ENCODE measurements at regions not wholly inside any gene's neighbourhood (a gene's known extent, or its start where the extent isn't known, plus 50 kb on each side); places are given as distances from the start of the nearest gene placed in this dataset.
"Not testable (repeated sequence)": the region's sequence is repeated elsewhere in the genome, so short reads cannot be mapped to it uniquely, and the experiment has no call there.

GRCh38 chr6:11889572-11889971 is 111.0 kb upstream of the ADTRP start:
- no peaks in the 10 kb centered on the region for H3K36me3 Mint-ChIP-seq (ENCODE audit: low read depth)
- H3K4me3 Mint-ChIP-seq = no peak overlapping the region
- H3K9me3 Mint-ChIP-seq = no peaks in the 10 kb centered on the region
- H3K27me3 Mint-ChIP-seq (ENCODE audit: low read depth) = peaks cover 6% of the 10 kb centered on the region
- H3K27ac Mint-ChIP-seq = no peak overlapping the region
- H3K4me1 Mint-ChIP-seq (ENCODE audit: low read depth) = peaks cover 2% of the 10 kb centered on the region

GRCh38 chr6:11888727-11889126 is 110.1 kb upstream of the ADTRP start:
- H3K36me3 Mint-ChIP-seq (ENCODE audit: low read depth) = no peaks in the 10 kb centered on the region
- no peak overlapping the region for H3K4me3 Mint-ChIP-seq
- no peaks in the 10 kb centered on the region for H3K9me3 Mint-ChIP-seq
- peaks cover 6% of the 10 kb centered on the region for H3K27me3 Mint-ChIP-seq (ENCODE audit: low read depth)
- H3K27ac Mint-ChIP-seq = no peak overlapping the region
- peaks cover 2% of the 10 kb centered on the region for H3K4me1 Mint-ChIP-seq (ENCODE audit: low read depth)

DNA sequence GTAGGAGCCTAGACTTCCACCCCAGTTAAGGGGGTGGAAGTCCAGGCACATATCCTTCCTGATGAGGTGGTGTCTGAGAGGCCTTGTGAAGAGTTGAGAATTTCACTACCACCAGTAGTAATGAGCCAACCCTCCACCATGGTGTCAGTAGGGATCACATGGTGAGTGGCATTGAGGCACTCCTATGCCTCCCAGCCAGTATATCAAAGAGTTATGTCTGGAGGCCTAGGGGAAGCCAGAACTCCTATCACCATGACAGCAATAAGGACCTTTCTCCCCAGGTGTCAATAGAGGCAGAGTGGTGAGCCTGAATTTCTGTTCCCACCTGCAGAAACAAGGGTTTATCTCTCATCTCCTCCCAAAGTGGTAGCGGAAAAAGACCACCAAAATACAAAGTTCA is 106.6 kb upstream of the ADTRP start:
- H3K27ac Mint-ChIP-seq = no peak overlapping the region
- H3K4me1 Mint-ChIP-seq (ENCODE audit: low read depth) = peaks cover 2% of the 10 kb centered on the region
- H3K36me3 Mint-ChIP-seq (ENCODE audit: low read depth) = no peaks in the 10 kb centered on the region
- H3K9me3 Mint-ChIP-seq = peaks cover 11% of the 10 kb centered on the region
- H3K27me3 Mint-ChIP-seq (ENCODE audit: low read depth) = no peaks in the 10 kb centered on the region
- H3K4me3 Mint-ChIP-seq = no peak overlapping the region

- H3K36me3 Mint-ChIP-seq (ENCODE audit: low read depth); H3K27me3 Mint-ChIP-seq (ENCODE audit: low read depth); H3K27ac Mint-ChIP-seq; H3K4me1 Mint-ChIP-seq (ENCODE audit: low read depth); H3K4me3 Mint-ChIP-seq: not testable (repeated sequence)
- H3K9me3 Mint-ChIP-seq = peaks cover 18% of the 10 kb centered on the region
These were observed 104.9 kb upstream of the ADTRP start for GRCh38 chr6:11883471-11883870.

DNA sequence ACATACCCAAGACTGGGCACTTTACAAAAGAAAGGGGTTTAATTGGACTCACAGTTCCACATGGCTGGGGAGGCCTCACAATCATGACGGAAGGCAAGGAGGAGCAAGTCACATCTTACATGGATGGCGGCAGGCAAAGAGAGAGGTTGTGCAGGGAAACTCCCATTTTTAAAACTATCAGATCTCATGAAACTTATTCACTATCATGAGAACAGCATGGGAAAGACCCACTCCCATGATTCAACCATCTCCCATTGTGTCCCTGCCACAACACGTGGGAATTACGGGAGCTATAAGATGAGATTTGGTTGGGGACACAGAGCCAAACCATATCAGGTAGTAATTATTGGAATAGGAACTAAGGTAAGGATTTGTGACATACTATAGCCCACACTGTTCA is 101.6 kb upstream of the ADTRP start:
- peaks cover 18% of the 10 kb centered on the region for H3K9me3 Mint-ChIP-seq
- H3K4me3 Mint-ChIP-seq; H3K27me3 Mint-ChIP-seq (ENCODE audit: low read depth); H3K27ac Mint-ChIP-seq; H3K4me1 Mint-ChIP-seq (ENCODE audit: low read depth); H3K36me3 Mint-ChIP-seq (ENCODE audit: low read depth): not testable (repeated sequence)

DNA sequence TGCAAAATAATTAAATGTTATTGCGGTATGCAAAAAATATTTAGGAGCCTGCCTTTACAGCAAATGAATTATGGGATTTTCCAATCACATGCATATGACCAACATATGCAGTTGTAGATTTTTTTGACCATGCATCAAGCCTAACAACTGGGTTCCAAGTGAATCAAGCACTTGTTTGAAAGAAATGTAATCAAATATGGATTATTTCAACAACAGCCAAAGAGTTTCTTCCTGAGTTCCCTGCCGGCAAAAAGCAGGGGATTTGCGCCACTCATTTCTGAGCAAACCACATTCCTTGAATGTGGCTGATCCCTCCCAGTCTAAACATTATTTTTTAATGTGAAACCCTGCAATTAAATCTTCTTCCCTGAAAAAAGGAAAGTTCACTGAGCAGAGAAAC is 100.1 kb upstream of the ADTRP start:
- H3K27me3 Mint-ChIP-seq (ENCODE audit: low read depth) = no peaks in the 10 kb centered on the region
- peaks cover 18% of the 10 kb centered on the region for H3K9me3 Mint-ChIP-seq
- no peak overlapping the region for H3K4me3 Mint-ChIP-seq
- peaks cover 4% of the 10 kb centered on the region for H3K36me3 Mint-ChIP-seq (ENCODE audit: low read depth)
- no peak overlapping the region for H3K27ac Mint-ChIP-seq
- H3K4me1 Mint-ChIP-seq (ENCODE audit: low read depth) = no peaks in the 10 kb centered on the region

GRCh38 chr6:11878029-11878428 is 99.4 kb upstream of the ADTRP start:
- no peak overlapping the region for H3K27ac Mint-ChIP-seq

GRCh38 chr6:11876934-11877433 is 98.4 kb upstream of the ADTRP start:
- H3K27me3 Mint-ChIP-seq (ENCODE audit: low read depth) = no peaks in the 10 kb centered on the region
- peaks cover 15% of the 10 kb centered on the region for H3K9me3 Mint-ChIP-seq
- peaks cover 4% of the 10 kb centered on the region for H3K36me3 Mint-ChIP-seq (ENCODE audit: low read depth)
- no peak overlapping the region for H3K27ac Mint-ChIP-seq
- no peak overlapping the region for H3K4me3 Mint-ChIP-seq
- no peaks in the 10 kb centered on the region for H3K4me1 Mint-ChIP-seq (ENCODE audit: low read depth)

More at GRCh38 chr6:11878029-11878428, 99.4 kb upstream of the ADTRP start:
- peaks cover 18% of the 10 kb centered on the region for H3K9me3 Mint-ChIP-seq
- H3K4me3 Mint-ChIP-seq = no peak overlapping the region
- no peaks in the 10 kb centered on the region for H3K4me1 Mint-ChIP-seq (ENCODE audit: low read depth)
- no peaks in the 10 kb centered on the region for H3K27me3 Mint-ChIP-seq (ENCODE audit: low read depth)
- peaks cover 4% of the 10 kb centered on the region for H3K36me3 Mint-ChIP-seq (ENCODE audit: low read depth)

GRCh38 chr6:11875325-11876109 is 96.9 kb upstream of the ADTRP start:
- H3K4me1 Mint-ChIP-seq (ENCODE audit: low read depth) = no peaks in the 10 kb centered on the region
- H3K27me3 Mint-ChIP-seq (ENCODE audit: low read depth) = no peaks in the 10 kb centered on the region
- H3K27ac Mint-ChIP-seq = no peak overlapping the region
- no peak overlapping the region for H3K4me3 Mint-ChIP-seq
- peaks cover 7% of the 10 kb centered on the region for H3K9me3 Mint-ChIP-seq
- H3K36me3 Mint-ChIP-seq (ENCODE audit: low read depth) = peaks cover 4% of the 10 kb centered on the region

DNA sequence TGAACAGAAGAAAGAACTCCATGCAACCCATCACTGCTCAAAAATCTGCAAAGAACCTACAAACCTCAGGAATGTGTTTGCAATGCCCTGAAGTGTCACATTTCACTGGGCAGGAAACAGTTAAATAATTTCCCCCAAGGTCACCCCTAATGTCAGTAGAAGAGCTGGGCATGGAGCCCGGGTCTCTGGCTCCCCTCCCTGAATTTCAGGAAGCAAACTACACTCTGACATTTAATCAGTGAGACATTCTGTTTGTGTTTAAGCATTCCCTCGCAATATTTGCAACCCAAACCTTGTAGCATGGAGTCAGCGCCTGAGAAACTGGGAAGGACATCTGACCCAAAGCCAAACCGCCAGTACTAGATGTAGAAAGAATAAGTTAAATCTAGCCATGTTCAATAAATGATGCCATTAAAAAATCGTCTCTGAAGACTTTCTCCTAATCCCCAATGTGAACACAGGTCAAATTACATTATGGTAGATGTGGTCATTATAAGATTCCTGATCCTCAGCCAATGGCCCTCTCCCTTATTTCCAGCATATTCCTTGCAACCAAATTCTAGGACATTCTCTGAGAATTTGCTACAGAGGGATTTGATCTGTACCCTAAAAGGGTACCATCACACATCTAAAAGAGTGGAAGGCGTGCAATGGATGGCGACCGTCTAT is 91.2 kb upstream of the ADTRP start:
- no peaks in the 10 kb centered on the region for H3K9me3 Mint-ChIP-seq
- no peaks in the 10 kb centered on the region for H3K4me1 Mint-ChIP-seq (ENCODE audit: low read depth)
- no peaks in the 10 kb centered on the region for H3K36me3 Mint-ChIP-seq (ENCODE audit: low read depth)
- no peaks in the 10 kb centered on the region for H3K27me3 Mint-ChIP-seq (ENCODE audit: low read depth)
- no peak overlapping the region for H3K4me3 Mint-ChIP-seq
- no peak overlapping the region for H3K27ac Mint-ChIP-seq

GRCh38 chr6:11868392-11868791 is 89.8 kb upstream of the ADTRP start:
- no peaks in the 10 kb centered on the region for H3K36me3 Mint-ChIP-seq (ENCODE audit: low read depth)
- H3K27ac Mint-ChIP-seq = no peak overlapping the region

DNA sequence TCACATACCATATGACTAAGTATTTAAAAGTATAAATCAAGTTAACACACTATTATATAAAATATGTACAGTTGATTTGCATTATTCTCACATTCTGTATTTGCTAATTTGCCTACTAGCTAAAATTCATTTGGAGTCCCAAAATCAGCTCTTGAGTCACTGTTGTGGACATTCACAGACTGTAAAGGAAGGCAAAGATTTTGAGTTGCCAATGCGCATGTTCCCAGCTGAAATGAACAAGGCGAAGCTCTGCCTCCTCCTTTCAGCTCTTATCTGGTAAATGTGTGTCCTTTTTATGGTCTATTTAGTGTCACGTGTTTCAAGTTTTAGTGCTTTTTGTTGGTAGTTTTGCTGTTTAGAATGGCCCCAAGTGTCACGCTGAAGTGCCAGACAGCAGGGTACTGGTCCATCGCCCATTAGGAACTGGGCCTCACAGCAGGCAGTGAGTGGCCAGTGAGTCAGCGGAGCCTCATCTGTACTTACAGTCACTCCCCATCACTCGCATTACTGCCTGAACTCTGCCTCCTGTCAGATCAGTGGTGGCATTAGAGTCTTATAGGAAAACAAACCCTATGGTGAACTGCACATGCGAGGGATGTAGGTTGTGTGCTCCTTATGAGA is 87.2 kb upstream of the ADTRP start:
- no peak overlapping the region for H3K4me3 Mint-ChIP-seq
- H3K9me3 Mint-ChIP-seq = peaks cover 10% of the 10 kb centered on the region
- no peaks in the 10 kb centered on the region for H3K4me1 Mint-ChIP-seq (ENCODE audit: low read depth)
- no peaks in the 10 kb centered on the region for H3K36me3 Mint-ChIP-seq (ENCODE audit: low read depth)
- no peaks in the 10 kb centered on the region for H3K27me3 Mint-ChIP-seq (ENCODE audit: low read depth)
- H3K27ac Mint-ChIP-seq = no peak overlapping the region

More at GRCh38 chr6:11868392-11868791, 89.8 kb upstream of the ADTRP start:
- Mint-ChIP-seq H3K27me3 (ENCODE audit: low read depth) (no peaks in the 10 kb centered on the region), H3K9me3 (peaks cover 10% of the 10 kb centered on the region), H3K4me3 (no peak overlapping the region), H3K4me1 (ENCODE audit: low read depth) (no peaks in the 10 kb centered on the region)

GRCh38 chr6:11858439-11858838 is 79.8 kb upstream of the ADTRP start:
- Mint-ChIP-seq H3K27me3 (ENCODE audit: low read depth) (no peaks in the 10 kb centered on the region), H3K4me3 (no peak overlapping the region), H3K36me3 (ENCODE audit: low read depth) (no peaks in the 10 kb centered on the region), H3K9me3 (peaks cover 9% of the 10 kb centered on the region), H3K4me1 (ENCODE audit: low read depth) (peaks cover 2% of the 10 kb centered on the region), H3K27ac (no peak overlapping the region)

DNA sequence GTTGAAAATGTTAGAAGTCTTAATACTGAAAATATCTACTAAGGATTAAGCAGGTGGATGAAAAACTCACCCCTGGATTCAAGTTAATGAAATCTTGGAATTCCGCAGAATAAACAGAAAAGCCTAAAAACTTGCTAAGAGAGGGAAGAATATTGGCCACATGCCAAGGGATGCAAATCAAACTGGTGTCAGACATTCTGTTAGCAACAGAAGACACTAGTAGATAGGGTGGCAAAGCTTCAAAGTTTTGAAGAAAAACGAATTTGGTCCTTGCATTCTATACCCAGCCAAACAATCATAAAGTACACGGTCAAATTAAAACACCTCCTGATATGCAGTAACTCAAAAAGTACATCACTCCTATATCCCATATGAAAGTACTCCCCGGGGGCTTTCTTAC is 77.1 kb upstream of the ADTRP start:
- Mint-ChIP-seq H3K4me1 (ENCODE audit: low read depth) (peaks cover 2% of the 10 kb centered on the region), H3K9me3 (peaks cover 13% of the 10 kb centered on the region), H3K4me3 (no peak overlapping the region), H3K27ac (no peak overlapping the region), H3K27me3 (ENCODE audit: low read depth) (no peaks in the 10 kb centered on the region), H3K36me3 (ENCODE audit: low read depth) (no peaks in the 10 kb centered on the region)

Data from T-helper 1 cell treated with Interleukin-12 subunit alpha and Interleukin-12 subunit beta and Interleukin-4 antibody, amounts not matched to agents 30 μg/mL and 1 μg/mL, for 36 hours (primary cell).